Stimulated activated CD8-positive, alpha-beta memory T cell treated with anti-CD3 and anti-CD28 coated beads, Interleukin-4, amount 100 ng/mL, for 4 hours (primary cell): ENCODE measurements at regions not wholly inside any gene's neighbourhood (a gene's known extent, or its start where the extent isn't known, plus 50 kb on each side); places are given as distances from the start of the nearest gene placed in this dataset.

ENCODE experiments used
- DNase-seq, 2 donors: peaks; one replicate each; pipeline ENCODE4 v3.0.0-alpha.2; 2020; ENCODE audit warnings: low read depth in 2 of 2, low spot score in 1 of 2

DNA sequence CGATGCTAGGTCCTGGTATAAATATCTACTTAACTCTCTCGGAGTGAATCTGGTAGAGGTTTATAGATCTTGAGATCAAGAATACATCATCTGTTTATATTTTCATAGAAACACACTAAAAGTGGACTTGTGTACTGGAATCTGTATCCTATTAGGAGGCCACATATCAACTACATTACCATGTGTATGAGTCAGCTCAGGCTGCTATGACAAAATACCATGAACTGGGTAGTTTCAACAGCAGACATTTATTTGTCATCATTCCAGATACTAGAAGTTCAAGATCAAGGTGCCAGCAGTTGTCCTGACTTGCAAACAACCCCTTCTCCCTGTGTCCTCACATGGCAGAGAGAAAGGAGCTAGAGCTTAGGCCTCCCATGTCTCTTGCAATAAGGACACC lies 113.9 kb upstream of the PFKP start:
- no peak for DNase-seq

DNA sequence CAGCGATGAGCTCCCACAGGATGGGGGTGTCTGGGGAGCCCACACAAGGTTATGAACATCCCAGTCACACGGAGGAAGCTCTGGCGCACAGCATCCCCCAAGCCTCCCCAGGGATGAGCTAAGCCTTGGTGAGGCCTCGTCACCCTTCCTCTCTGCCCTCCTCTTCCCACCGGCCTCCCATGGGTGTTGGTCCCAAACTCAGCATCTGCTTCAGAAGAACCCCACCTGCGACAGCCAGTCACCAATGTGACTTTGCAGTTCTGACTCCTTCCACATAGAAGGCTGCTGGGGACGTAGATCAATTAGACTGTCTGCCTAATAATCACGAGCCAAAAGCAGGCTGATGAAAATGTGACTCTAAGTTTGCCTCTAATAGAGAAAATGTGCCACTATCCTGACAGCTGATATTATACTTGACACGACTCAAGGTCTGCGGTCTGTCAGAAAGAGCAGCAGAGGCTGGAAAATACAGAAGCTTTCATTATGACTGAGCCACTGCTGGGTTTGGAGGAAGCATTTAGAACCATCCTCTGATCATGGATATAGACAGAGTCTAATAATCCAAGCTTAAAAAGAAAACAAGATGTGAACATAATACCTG lies 116.0 kb upstream of the PFKP start:
- no peak for DNase-seq

DNA sequence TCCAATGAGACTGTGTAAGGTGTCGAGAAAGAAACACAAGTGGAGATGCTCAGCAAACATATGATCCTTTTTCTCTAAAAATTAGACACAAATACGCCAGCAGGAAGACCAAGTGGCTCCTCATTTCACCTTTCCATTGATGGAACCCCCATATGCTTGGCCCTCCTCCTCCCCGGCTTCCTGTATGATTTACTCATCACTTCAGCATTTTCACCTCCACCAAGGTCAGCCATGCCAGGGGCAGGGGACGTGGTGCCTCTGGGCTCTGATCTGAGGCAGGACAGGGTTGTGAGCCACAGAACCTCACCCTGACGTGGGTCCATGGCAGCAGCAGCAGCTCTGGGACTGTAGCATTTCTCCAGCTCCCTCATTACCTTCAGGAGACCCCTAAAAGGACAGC lies 116.8 kb upstream of the PFKP start:
- DNase-seq: no peak

DNA sequence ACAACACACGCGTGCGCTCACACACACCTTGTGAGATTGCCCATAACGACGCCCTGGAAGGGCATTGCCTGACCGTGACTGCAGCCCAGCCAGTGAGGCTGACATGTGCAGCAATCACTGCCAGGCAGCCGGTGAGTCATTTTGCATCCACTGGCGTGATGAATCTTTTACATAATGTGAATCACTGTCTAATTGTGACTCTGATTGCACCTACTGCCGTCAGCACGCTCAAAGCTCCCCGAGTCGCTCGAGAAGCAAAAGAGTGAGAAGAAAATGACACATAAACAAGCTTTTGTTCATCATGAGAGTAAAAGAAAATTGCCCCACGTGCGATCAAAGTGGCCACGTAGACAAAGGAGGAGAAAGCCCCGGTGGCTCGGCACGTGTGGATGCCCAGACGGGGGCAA lies 117.4 kb upstream of the PFKP start:
- DNase-seq: no peak

DNA sequence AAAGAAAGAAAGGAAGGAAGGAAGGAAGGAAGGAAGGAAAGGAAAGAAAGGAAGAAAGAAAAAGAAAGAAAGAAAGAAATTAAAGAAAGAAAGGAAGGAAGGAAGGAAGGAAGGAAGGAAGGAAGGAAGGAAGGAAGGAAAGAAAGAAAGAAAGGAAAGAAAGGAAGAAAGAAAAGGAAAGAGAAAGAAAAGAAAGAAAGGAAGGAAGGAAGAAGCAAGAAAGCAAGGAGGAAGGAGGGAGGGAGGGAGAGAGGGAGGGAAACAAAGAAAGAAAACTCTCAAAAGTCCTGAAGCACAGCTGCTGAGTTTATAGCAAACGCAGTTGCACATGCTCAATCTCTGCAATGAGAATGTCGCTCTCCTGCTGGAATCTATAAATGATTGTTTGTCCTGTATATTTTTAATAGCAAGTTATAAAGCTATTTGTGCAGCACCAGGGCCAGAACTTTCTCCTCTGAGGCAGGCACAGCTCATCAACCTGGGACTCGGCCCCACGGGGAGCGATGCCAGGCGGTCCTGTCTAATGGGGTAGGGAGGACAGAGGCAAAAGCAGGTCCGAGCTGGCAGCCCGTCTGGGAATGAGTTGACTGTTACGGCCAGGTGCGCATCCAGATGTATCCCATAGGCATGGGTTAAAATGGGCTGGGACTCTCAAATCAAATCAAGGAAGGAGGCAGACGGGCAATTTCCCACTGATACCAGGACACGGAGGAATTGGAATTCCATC lies 118.0 kb upstream of the PFKP start:
- DNase-seq: no peak

DNA sequence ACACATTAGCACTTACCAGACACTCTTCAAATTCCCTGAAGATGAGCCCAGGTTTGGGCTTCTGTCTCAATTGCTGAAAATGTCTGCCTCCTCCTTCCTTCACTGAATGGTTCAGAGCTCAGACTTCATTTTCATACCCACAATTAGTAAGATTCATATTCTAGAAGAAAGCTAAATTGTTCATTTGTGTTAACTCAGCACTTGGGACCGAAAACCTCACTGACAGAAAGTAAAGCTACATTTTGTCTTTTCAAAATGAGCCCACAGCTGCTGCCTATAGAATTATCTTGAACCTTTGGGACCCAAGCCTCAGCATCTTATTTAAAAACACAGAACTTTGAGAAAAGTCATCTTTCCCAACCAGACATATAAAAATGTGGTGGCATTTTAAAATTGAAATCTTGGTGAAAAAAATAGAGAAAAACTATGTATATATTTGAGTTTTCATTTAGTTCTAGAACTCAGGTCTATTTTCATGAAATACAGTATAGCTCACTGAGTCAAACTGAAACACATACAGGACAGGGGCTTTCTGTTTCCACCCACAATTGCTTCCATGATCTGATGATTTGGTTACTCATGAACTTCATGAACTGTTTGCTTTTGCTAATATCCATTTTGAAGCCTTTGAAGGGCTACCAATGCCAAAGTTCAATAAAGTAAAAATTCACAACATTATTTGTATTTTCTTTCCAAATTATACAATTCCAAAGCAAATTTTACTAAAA lies 119.1 kb upstream of the PFKP start:
- no peak for DNase-seq

DNA sequence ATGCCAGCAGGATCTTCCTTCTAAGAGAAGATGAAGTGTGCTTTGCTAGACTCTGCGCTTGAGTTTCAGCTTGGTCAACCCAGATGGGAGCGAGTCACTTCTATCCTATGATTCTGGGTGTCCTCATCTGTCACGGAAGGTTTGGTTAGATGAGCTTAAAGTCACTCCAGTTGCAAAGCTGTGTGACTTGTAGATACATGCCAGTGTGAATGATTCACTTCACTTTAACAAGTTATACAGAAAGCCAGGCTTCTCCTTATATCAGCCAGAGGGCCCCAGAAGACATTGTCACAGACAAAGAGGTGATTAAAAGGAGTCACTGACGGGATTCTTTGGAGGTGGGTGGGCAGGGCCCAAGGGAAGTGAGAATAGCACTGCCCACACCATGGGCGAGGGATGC lies 122.6 kb upstream of the PFKP start:
- DNase-seq: no peak

DNA sequence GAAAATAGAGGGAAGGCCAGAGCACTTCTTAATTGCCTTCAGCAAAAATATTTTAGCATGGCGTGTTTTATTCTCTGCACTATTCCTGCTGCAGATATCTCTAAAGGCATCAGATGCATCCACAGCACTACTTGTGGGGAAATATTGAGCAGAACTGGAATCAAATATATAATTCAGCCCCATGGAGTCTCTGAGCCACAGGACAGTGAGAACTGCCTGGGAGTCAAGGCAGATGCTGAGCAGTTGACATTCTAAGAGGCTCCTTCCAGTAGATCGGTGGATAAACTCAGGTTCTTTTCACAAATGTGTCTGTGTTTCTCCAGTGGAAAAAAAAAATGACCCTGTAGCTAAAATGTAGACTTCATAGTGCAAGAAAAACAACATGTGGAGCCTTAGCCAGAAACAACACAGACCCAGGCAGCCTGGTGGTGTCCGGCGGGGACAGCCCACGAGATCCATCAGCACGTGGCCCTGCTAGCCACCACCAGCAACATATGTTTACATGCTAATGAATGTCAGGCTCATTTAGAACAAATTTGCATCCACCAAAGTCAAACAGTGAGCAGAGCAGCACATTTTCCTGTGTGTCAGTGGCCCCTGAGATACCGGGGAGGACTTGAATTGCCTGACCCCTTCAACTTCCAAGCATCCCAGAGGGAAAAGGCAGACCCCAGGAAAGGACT lies 123.3 kb upstream of the PFKP start:
- no peak for DNase-seq

DNA sequence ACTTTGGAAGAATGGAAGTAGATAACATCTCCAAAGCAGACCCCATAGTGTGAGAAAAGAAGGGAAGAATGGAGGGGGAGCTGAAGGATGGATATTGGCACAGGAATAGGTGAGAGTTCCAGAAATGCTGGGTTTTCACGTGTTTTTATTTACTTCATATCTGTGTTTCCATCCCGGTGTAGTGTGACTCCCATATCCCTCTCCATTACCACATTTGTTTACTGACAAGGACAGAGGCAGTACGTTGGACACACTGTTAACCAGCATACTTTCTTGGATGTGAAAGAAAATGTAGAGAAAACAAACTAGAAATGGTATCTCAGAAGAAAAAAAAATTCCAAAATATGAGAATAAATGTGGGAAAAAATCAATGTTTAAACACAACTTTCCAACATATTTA lies 124.4 kb upstream of the PFKP start:
- DNase-seq: no peak

DNA sequence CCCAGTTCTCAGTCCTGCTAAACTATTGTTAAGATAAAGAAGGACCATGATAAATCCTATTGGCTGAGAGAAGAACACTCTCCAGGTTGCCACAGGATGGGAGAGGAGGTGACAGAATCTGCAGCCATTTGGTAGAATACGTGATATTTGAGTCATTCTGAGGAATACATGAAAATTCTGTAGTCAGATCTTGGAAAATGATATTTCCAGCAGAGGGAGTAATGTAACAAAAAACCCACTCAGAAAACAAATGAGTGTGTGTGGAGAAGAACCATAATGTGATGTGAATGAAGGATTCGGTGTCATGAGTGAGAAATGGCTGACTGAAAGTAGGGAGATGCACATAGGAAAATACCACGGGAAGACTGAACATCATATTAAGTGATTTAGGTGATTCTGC lies 128.5 kb upstream of the PFKP start:
- DNase-seq: no peak

DNA sequence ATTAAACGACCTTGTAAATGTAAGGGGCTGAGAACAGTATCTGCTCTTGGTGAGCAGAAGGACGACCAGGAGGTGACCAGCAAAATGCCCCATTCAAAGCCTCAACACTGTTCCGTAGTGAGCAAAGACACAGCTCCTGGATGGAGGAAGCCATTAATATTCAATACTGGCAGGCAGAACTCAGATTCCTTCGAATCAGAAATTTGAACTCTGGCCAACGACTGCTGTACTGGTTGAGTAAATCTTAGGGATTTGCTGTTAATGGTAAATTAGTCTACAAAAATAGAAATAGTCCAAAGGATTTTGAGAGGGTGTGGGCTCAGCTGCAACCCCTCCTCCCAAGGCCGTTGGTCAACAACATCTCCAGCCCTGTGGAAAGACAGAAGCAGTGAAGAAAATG lies 130.5 kb upstream of the PFKP start:
- no peak for DNase-seq

DNA sequence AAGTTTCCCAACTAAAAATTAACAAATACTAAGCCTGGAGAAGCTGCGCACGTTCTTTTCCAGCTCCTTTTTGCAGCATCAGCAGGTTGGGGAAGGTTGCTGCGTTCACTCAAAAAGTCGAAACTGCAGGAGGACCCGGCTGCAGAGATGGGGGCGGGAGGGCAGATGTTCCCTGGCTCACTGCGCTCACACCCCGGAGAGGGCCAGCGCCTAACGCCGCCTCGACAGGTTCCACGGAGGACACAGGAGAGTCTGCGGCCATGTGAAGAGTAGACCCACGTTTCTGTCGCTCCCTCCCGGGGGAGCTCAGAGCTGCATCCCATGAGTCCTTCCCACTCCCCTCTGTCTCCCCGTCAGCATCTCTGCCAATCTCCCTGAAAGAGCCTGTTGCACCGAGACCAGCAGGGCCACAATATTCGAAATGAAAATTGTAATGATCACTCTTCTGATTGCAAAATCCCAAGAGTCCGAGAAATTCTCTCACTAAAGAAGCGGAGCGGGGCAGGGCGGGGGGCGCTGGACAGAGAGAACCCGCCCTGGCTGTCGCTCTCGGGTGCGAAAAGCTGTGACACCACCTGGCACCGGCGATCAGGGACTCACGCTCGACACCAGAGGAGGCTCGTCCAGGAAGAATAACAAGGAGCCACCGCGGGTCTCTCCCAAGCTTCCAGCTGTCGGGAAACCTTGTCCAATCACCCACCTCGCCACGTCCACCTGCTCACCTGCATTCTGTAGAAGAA lies 131.5 kb upstream of the PFKP start:
- DNase-seq: no peak

DNA sequence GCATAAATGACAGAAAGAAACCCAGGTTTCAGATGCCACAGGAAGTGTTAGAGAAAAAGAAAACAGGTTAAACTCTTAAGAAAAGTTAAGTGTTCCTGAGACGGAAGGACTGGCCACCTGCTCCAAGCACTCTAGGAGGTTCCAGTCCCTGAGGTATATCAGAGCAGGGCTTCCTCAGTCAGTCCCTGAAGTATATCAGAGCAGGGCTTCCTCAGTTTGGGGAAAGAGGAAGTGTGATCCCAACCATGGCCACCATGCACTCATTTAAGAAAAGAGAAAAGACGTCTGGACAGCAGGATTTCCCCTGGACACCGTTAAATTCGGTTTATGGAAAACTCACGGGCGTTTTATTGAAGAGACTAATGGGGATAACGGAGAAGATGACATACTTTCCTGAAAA lies 133.4 kb upstream of the PFKP start:
- no peak for DNase-seq

DNA sequence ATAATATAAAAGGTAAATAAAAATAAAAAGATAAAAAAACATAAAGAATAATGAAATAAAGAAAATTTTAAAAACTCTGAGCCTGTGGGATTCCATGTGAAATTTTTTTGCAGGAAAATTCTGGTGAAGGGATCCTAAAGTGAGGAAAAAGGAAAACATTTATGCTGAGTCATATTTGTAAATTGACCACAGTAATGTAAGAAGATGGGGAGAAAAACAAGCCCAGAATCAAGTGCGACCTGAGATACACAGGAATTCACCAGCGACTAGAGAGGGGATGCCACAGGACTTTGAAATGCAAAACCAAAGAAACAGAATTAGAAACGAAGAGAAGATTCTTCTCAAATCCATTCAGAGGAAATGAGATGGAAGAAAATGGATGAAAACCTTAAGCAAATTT lies 133.8 kb upstream of the PFKP start:
- DNase-seq: no peak

DNA sequence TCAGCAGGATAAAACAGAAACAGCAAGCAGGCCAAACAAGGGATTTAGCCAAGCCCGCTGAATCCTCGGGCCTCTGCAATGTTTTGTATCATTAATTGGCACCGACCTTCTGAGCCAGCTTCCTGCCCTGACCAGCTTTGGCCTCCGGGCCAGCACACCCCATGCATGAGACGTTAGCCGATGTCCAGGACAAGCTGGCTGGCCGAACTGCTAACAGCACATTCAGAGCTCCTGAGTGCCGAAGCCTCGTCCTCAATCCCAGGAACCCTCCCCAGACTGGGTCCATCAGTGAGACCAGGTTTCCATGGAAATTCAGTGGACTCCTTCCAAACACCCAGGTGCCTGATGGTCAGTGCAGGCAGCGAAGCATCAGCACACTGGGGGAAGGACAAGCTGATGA lies 134.3 kb upstream of the PFKP start:
- no peak for DNase-seq

DNA sequence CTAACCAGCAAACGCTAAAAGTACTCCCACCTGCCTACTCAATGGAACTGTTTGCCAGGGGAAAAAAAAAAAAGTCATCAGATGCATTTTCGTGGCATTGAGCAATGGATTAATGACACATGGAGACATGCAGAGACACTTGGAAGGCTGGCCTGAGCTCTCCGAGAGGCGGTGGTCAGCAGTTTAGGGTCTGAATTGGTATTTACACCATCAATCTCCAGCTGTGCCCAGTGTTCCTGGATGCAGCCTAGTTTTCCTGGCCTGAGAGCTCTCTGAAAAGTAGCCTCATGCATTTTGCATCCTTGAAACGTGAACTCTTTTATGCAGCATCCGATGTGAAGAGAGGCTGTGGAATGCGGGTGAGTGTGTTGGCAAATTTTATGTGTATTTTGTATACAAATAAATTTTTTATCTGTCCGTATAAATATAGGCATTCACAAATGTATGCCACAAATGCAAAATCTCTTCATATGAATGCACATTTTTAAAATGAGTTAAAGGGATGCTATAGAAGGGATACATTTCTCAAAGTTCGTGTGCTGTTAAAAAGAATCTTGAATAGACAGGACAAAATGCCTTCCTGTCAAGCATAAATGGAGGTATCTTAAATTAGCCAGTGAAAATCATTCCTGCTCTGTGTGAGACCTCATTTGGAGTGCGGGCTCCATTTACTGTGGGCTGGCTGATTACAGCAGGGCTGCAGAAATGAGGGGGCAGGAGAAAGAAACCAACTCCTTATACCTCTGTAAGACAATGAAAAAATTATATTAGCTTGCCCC lies 137.7 kb upstream of the PFKP start:
- no peak for DNase-seq

DNA sequence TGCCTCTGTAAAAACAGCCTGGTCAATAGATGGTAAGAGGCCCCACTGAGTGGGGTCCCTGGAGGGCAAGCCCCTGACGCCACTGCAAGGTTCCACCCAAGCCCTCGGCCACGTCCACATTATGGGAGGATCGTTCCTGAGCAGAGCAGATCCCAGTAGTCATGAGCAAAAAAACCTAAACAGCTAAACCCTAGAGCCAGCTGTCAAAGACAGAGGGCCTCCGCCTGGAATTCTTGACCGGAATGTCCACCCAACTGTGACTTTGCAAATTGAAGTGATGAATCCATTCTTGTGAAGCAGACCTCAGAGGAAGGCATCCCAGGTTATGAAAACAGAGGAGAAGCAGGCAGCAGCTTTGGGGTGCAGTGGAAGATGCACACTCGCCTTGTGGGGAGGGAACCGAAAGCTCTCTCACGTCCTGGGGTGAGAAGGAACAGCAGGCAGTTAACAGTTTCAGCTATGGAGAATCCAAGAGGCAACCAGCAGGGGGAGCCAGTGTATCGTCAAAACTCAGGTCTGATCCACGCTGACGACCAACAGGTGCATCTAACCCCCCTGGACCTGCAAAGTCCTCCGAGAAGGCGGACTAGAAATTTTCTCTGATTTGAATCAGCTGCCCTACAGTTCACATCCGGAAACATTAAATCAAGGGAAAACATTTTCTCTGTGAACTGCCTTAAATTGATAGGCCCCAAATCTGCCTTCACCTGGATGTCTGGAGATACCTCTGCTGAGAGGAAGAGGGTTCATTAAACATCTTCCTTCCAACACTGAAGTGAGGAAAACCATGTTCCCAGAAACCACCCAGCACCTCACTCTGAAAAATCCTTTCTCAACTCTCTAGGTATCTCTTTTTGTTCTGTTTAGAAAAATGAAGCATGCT lies 139.1 kb upstream of the PFKP start:
- DNase-seq: peak in 1 of 2 donors; percentile 24

DNA sequence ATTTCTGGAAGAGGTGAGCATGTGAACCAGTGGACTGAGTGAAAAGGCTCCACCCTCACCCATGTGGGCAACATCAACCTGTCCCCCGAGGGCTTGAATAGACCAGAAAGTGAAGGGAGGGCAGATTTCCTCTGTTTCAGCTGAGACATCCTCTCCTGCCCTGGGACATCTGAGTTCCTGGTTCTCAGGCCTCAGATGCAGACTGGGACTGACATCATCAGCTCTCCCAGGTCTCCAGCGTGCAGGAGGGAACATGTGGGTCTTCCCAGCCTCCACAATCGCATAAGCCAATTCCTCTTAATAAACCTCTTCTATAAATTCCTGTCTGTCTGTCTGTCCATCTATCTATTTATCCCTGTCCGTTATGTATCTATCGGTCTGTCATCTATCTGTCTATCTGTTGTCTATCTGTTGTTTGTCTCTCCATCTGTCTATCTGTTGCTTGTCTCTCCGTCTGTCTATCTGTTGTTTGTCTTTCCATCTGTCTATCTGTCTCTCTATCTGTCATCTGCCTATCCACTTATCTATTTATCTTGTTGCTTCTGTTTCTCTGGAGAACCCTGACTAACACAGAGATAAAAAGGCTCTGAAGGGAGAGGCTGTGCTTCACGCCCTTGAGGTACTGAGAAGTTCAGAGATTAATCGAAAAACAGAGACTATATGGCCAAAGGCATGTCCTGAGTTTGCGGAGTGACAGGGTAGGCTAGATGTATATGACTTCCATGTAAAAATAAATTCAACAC lies 140.3 kb upstream of the PFKP start:
- DNase-seq: no peak

DNA sequence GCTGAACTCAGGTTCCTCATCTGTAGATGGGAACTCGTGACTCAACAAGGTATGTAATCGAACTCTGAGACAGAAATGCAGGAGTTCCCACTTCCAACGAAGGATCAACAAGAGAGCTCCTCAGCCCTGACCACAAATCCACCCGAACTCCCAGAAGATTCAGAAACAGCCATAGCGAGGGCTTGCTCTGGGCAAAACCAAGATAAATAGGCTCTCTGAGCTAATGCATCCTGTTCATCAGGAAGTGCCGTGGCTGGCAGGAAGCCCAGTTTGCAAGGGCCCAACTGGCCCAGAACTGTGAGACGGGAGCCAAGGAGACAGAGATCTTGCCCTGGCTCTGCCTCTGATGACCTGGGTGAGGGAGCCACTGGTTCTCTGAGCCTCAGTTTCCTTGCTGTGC lies 141.7 kb upstream of the PFKP start:
- DNase-seq: no peak
